ENCODE measurements at regions not wholly inside any gene's neighbourhood (a gene's known extent, or its start where the extent isn't known, plus 50 kb on each side); places are given as distances from the start of the nearest gene placed in this dataset.

- TF ChIP-seq POLR2A (IDR thresholded peaks at IDR 0.05; ENCODE audit: low read depth, low read length) (no peak), POLR2AphosphoS5 (IDR thresholded peaks at IDR 0.05; ENCODE audit: low read depth, low read length) (no peak), TAF1 (IDR thresholded peaks at IDR 0.05; ENCODE audit: borderline replicate concordance, low read depth, low read length) (no peak)
Measured at GRCh38 chr3:166265153-166265552, 427.9 kb upstream of the BCHE start.

Measured in GM12892 (cell line).